ENCODE measurements at regions not wholly inside any gene's neighbourhood (a gene's known extent, or its start where the extent isn't known, plus 50 kb on each side); places are given as distances from the start of the nearest gene placed in this dataset.

DNA sequence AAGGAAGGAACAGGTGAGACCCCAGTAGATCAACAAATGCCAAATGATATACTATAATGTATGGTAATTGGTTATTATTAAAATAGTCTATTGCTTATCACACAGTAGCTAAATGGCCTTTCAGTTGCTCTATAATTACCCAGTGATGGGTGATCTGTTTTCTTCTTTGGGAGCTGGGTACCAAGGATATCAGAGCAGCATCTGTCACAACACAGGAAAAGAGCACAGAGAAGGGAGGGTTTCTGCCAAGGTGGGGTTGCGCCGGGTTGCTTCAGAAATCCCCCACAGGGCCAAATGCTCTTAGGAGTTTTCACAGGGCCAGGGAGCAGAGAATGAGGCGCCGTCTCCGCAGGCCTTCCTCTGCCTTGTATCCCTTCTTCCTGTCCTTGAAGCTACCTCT is 469.4 kb downstream of the INSC start:
- POLR2A ChIA-PET: no interaction called here
- CTCF ChIA-PET: no interaction called here

DNA sequence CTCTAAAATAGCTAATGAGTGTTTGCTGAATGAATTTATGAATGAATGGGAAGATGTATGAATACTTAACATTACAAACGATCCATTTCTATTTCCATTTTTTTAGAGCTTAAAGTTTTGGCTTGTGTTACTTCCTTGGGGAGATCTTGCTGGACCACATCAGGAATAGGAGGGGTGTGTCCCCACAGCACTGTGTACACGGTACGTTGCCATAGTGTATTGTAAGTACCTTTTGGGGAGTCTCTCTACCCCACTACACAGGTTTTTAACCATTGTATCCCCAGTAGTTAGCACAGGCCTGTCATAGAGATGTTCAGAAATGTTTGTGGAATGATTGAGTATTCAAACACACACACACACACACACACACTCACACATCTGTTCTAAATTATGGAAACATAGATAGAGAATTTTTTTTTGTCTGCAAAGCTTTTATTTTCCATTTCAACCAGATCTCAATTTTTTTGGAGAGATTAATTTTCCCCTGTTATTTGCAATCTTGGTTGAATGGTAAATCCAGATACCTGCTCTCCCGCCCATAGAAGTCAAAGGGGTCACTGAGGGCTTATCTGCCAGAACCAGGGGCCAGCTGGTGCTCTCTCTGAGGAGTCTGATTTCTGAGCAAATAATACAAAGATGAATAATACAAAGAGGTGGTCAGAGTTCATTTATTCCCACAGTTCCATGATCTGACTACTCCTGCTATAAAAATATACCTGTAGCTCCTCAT is 471.0 kb downstream of the INSC start:
- POLR2A ChIA-PET: no interaction called here
- CTCF ChIA-PET: no interaction called here
- TF ChIP-seq, protein P1, sequence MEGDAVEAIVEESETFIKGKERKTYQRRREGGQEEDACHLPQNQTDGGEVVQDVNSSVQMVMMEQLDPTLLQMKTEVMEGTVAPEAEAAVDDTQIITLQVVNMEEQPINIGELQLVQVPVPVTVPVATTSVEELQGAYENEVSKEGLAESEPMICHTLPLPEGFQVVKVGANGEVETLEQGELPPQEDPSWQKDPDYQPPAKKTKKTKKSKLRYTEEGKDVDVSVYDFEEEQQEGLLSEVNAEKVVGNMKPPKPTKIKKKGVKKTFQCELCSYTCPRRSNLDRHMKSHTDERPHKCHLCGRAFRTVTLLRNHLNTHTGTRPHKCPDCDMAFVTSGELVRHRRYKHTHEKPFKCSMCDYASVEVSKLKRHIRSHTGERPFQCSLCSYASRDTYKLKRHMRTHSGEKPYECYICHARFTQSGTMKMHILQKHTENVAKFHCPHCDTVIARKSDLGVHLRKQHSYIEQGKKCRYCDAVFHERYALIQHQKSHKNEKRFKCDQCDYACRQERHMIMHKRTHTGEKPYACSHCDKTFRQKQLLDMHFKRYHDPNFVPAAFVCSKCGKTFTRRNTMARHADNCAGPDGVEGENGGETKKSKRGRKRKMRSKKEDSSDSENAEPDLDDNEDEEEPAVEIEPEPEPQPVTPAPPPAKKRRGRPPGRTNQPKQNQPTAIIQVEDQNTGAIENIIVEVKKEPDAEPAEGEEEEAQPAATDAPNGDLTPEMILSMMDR (IDR thresholded peaks at IDR 0.05; ENCODE audit: insufficient read depth, low read length, missing control alignments): no peak
- no peak overlapping the region for H3K4me3 ChIP-seq (ENCODE audit: low read depth, low read length)
- no peak for DNase-seq (ENCODE audit: low read depth, low spot score)

More for the DNA sequence above, 469.4 kb downstream of the INSC start:
- H3K4me3 ChIP-seq (ENCODE audit: low read depth, low read length): no peak overlapping the region
- TF ChIP-seq, protein P1 (IDR thresholded peaks at IDR 0.05; ENCODE audit: insufficient read depth, low read length, missing control alignments): no peak
- DNase-seq (ENCODE audit: low read depth, low spot score): no peak

GRCh38 chr11:15586741-15587473 is 472.2 kb downstream of the INSC start:
- DNase-seq (ENCODE audit: low read depth, low spot score): no peak
- TF ChIP-seq, protein P1 (IDR thresholded peaks at IDR 0.05; ENCODE audit: insufficient read depth, low read length, missing control alignments): no peak
- ChIA-PET CTCF (no interaction called here), POLR2A (no interaction called here)
- H3K4me3 ChIP-seq (ENCODE audit: low read depth, low read length): no peak overlapping the region

- CTCF ChIA-PET: no interaction called here
Measured at GRCh38 chr11:15589070-15589626, 474.4 kb downstream of the INSC start.

GRCh38 chr11:15590132-15590531 is 475.4 kb downstream of the INSC start:
- H3K4me3 ChIP-seq (ENCODE audit: low read depth, low read length): no peak overlapping the region
- ChIA-PET CTCF (no interaction called here), POLR2A (no interaction called here)
- DNase-seq (ENCODE audit: low read depth, low spot score): no peak
- TF ChIP-seq, protein P1 (IDR thresholded peaks at IDR 0.05; ENCODE audit: insufficient read depth, low read length, missing control alignments): no peak

More at GRCh38 chr11:15589070-15589626, 474.4 kb downstream of the INSC start:
- DNase-seq (ENCODE audit: low read depth, low spot score): no peak
- H3K4me3 ChIP-seq (ENCODE audit: low read depth, low read length): no peak overlapping the region
- POLR2A ChIA-PET: no interaction called here
- TF ChIP-seq, protein P1 (IDR thresholded peaks at IDR 0.05; ENCODE audit: insufficient read depth, low read length, missing control alignments): no peak

- no peak for DNase-seq (ENCODE audit: low read depth, low spot score)
- CTCF ChIA-PET: no interaction called here
- POLR2A ChIA-PET: no interaction called here
- H3K4me3 ChIP-seq (ENCODE audit: low read depth, low read length): no peak overlapping the region
- TF ChIP-seq, protein P1 (IDR thresholded peaks at IDR 0.05; ENCODE audit: insufficient read depth, low read length, missing control alignments): no peak
Measured at GRCh38 chr11:15591112-15591537, 476.4 kb downstream of the INSC start.
